ENCODE measurements at regions not wholly inside any gene's neighbourhood (a gene's known extent, or its start where the extent isn't known, plus 50 kb on each side); places are given as distances from the start of the nearest gene placed in this dataset.

GRCh38 chr15:31434588-31435260 is 108.1 kb downstream of the KLF13 start:
- TF ChIP-seq CTCF (IDR thresholded peaks at IDR 0.05) (no peak), POLR2A (IDR thresholded peaks at IDR 0.05) (no peak)

Measured in right lobe of liver (tissue), 4 donors.